ENCODE measurements at regions not wholly inside any gene's neighbourhood (a gene's known extent, or its start where the extent isn't known, plus 50 kb on each side); places are given as distances from the start of the nearest gene placed in this dataset.

GRCh38 chr10:29050081-29050480 is 238.8 kb upstream of the LYZL1 start:
- no peaks in the 10 kb centered on the region for H3K9me3 ChIP-seq
- no peak overlapping the region for H3K27ac ChIP-seq
- no peak for TF ChIP-seq POLR2AphosphoS5 (IDR thresholded peaks at IDR 0.05)
- TF ChIP-seq EP300 (IDR thresholded peaks at IDR 0.05) = no peak
- TF ChIP-seq CTCF (IDR thresholded peaks at IDR 0.05) = no peak
- TF ChIP-seq POLR2A (IDR thresholded peaks at IDR 0.05) = no peak

GRCh38 chr10:29055101-29055500 is 233.8 kb upstream of the LYZL1 start:
- Histone ChIP-seq H3K36me3 (no peaks in the 10 kb centered on the region), H3K9me3 (no peaks in the 10 kb centered on the region), H3K27me3 (no peaks in the 10 kb centered on the region), H3K4me3 (no peak overlapping the region), H3K4me1 (no peaks in the 10 kb centered on the region), H3K27ac (no peak overlapping the region)
- TF ChIP-seq POLR2AphosphoS5 (IDR thresholded peaks at IDR 0.05) (no peak), CTCF (IDR thresholded peaks at IDR 0.05) (no peak), POLR2A (IDR thresholded peaks at IDR 0.05) (no peak), EP300 (IDR thresholded peaks at IDR 0.05) (no peak)
- DNase-seq (no peak), ATAC-seq (ENCODE audit: low FRiP score in 2 of 2) (peak in 1 of 2 donors; percentile 70)
- 42 to 48% methylated on average over 2 of the region's 2 CpGs for WGBS, 2 donors

More at GRCh38 chr10:29050081-29050480, 238.8 kb upstream of the LYZL1 start:
- Histone ChIP-seq H3K27me3 (no peaks in the 10 kb centered on the region), H3K36me3 (no peaks in the 10 kb centered on the region), H3K4me1 (no peaks in the 10 kb centered on the region), H3K4me3 (no peak overlapping the region)
- 79 to 81% methylated on average over 3 of the region's 3 CpGs for WGBS, 2 donors
- no peak for ATAC-seq (ENCODE audit: low FRiP score in 2 of 2)
- no peak for DNase-seq

DNA sequence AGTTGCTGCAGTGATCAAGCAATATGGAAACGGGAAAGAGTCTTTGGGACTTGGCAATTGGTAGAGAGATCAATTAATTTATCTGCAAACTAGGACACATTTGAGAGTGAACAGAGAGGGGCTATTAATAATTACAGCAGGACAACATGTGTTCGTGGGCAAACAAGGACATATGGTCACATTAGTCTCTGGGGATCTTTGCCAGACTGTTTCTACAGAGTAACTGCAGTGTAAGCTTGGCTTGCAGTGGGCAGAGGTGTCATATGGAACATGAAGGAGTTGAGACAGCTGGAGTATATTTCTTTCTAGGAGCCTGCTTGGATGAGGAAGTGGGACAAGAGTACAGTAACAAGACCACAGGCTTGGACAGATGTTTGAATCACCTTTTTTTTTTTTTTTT is 232.1 kb upstream of the LYZL1 start:
- Histone ChIP-seq H3K9me3 (no peaks in the 10 kb centered on the region), H3K27me3 (no peaks in the 10 kb centered on the region), H3K4me3 (no peak overlapping the region), H3K36me3 (no peaks in the 10 kb centered on the region), H3K4me1 (no peaks in the 10 kb centered on the region), H3K27ac (no peak overlapping the region)
- no peak for ATAC-seq (ENCODE audit: low FRiP score in 2 of 2)
- TF ChIP-seq CTCF (IDR thresholded peaks at IDR 0.05) (no peak), EP300 (IDR thresholded peaks at IDR 0.05) (no peak), POLR2AphosphoS5 (IDR thresholded peaks at IDR 0.05) (no peak), POLR2A (IDR thresholded peaks at IDR 0.05) (no peak)
- WGBS, 2 donors = 66 to 72% methylated on average over 2 of the region's 2 CpGs
- no peak for DNase-seq

- no peaks in the 10 kb centered on the region for H3K36me3 ChIP-seq
- WGBS, 2 donors = 44 to 47% methylated on average over 4 of the region's 4 CpGs
- no peaks in the 10 kb centered on the region for H3K27me3 ChIP-seq
- DNase-seq = no peak
- no peaks in the 10 kb centered on the region for H3K4me1 ChIP-seq
- H3K9me3 ChIP-seq = no peaks in the 10 kb centered on the region
- peak in 1 of 2 donors; percentile 67 for ATAC-seq (ENCODE audit: low FRiP score in 2 of 2)
- H3K4me3 ChIP-seq = no peak overlapping the region
- TF ChIP-seq POLR2A (IDR thresholded peaks at IDR 0.05) = no peak
- H3K27ac ChIP-seq = no peak overlapping the region
Measured at GRCh38 chr10:29057822-29058331, 231.0 kb upstream of the LYZL1 start.

GRCh38 chr10:29063806-29064644 is 224.8 kb upstream of the LYZL1 start:
- Histone ChIP-seq H3K4me3 (no peak overlapping the region), H3K36me3 (no peaks in the 10 kb centered on the region), H3K27ac (no peak overlapping the region), H3K9me3 (no peaks in the 10 kb centered on the region), H3K27me3 (no peaks in the 10 kb centered on the region), H3K4me1 (no peaks in the 10 kb centered on the region)
- WGBS, 2 donors = 70 to 71% methylated on average over 5 of the region's 5 CpGs
- no peak for TF ChIP-seq POLR2A (IDR thresholded peaks at IDR 0.05)
- TF ChIP-seq POLR2AphosphoS5 (IDR thresholded peaks at IDR 0.05) = no peak
- no peak for TF ChIP-seq EP300 (IDR thresholded peaks at IDR 0.05)
- TF ChIP-seq CTCF (IDR thresholded peaks at IDR 0.05) = no peak
- DNase-seq = no peak
- peak in 1 of 2 donors; percentile 78 for ATAC-seq (ENCODE audit: low FRiP score in 2 of 2)
